Testis (tissue), 2 donors: ENCODE measurements at regions not wholly inside any gene's neighbourhood (a gene's known extent, or its start where the extent isn't known, plus 50 kb on each side); places are given as distances from the start of the nearest gene placed in this dataset.

Experiments used
- POLR2A ChIP-seq: fragments of 450-650 bp; IDR thresholded peaks from one replicate; pipeline ENCODE4 v1.6.1; 2017; ENCODE audit warnings: antibody characterized with exemption, mild to moderate bottlenecking, moderate library complexity
- TF ChIP-seq, protein P1 (sequence below), 3 experiments: fragments of 450-650 bp in 2 of 3; fragments of 200-600 bp in 1 of 3; sonication (generic) in 1 of 3; IDR thresholded peaks; one replicate each; pipeline ENCODE4 v1.5.1; 2016 to 2019; ENCODE audit warnings: antibody characterized with exemption in 3 of 3, mild to moderate bottlenecking in 2 of 3, moderate library complexity in 1 of 3

GRCh38 chr17:77708049-77708448 is 250.5 kb upstream of the TNRC6C start:
- TF ChIP-seq, protein P1, sequence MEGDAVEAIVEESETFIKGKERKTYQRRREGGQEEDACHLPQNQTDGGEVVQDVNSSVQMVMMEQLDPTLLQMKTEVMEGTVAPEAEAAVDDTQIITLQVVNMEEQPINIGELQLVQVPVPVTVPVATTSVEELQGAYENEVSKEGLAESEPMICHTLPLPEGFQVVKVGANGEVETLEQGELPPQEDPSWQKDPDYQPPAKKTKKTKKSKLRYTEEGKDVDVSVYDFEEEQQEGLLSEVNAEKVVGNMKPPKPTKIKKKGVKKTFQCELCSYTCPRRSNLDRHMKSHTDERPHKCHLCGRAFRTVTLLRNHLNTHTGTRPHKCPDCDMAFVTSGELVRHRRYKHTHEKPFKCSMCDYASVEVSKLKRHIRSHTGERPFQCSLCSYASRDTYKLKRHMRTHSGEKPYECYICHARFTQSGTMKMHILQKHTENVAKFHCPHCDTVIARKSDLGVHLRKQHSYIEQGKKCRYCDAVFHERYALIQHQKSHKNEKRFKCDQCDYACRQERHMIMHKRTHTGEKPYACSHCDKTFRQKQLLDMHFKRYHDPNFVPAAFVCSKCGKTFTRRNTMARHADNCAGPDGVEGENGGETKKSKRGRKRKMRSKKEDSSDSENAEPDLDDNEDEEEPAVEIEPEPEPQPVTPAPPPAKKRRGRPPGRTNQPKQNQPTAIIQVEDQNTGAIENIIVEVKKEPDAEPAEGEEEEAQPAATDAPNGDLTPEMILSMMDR (IDR thresholded peaks at IDR 0.05), result no peak
- no peak for TF ChIP-seq POLR2A
